GM23338 (cell line): ENCODE measurements at regions not wholly inside any gene's neighbourhood (a gene's known extent, or its start where the extent isn't known, plus 50 kb on each side); places are given as distances from the start of the nearest gene placed in this dataset.

Experiments used
- POLR2AphosphoS5 ChIP-seq: IDR thresholded peaks from 2 replicates; pipeline ENCODE4 v1.6.1; 2016; ENCODE audit warnings: antibody characterized with exemption, low read depth
- ZNF331 ChIP-seq: fragments of 250-450 bp; sonication (Bioruptor Pico); IDR thresholded peaks from 2 replicates; pipeline ENCODE4 v1.5.0; 2020; ENCODE audit warnings: low read depth, mild to moderate bottlenecking, moderate library complexity
- TF ChIP-seq, protein P1 (sequence below), 2 experiments: fragments of 200-600 bp in 1 of 2; sonication (generic) in 1 of 2; conservative IDR thresholded peaks; 2 replicates each; pipeline versions ENCODE4 v1.5.1 to v1.6.1; 2016 to 2017; ENCODE audit warnings: antibody characterized with exemption in 2 of 2, low read depth in 2 of 2, mild to moderate bottlenecking in 2 of 2, moderate library complexity in 1 of 2

DNA sequence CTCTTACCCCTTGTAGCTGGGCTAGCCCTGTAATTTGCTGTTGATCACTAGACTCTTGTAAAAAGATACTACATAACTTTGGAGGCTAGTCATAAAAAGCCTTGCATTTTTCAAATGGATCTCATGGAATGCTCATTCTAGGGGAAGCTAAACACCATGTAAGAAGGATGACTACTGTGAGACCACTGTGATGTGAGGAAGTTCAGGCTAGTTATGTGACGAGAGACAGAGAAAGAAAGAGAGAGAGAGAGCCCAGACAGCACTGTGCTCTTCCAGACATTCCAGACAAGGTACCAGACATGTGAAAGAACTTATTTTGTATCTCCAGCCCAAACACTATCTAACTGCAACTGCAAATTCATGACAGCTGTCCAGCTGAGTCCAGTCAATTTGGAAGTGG, 404.6 kb upstream of the PITX2 start:
- TF ChIP-seq POLR2AphosphoS5 (no peak), ZNF331 (CRISPR knock-in tag) (no peak)
- TF ChIP-seq, protein P1, sequence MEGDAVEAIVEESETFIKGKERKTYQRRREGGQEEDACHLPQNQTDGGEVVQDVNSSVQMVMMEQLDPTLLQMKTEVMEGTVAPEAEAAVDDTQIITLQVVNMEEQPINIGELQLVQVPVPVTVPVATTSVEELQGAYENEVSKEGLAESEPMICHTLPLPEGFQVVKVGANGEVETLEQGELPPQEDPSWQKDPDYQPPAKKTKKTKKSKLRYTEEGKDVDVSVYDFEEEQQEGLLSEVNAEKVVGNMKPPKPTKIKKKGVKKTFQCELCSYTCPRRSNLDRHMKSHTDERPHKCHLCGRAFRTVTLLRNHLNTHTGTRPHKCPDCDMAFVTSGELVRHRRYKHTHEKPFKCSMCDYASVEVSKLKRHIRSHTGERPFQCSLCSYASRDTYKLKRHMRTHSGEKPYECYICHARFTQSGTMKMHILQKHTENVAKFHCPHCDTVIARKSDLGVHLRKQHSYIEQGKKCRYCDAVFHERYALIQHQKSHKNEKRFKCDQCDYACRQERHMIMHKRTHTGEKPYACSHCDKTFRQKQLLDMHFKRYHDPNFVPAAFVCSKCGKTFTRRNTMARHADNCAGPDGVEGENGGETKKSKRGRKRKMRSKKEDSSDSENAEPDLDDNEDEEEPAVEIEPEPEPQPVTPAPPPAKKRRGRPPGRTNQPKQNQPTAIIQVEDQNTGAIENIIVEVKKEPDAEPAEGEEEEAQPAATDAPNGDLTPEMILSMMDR (conservative IDR thresholded peaks at IDR 0.05; ENCODE audit: low read depth in 2 of 2), result no peak
